NK-92 treated with Interleukin-12 subunit alpha and Interleukin-12 subunit beta, amount 100 ng/mL, for 24 hours (cell line): ENCODE measurements at regions not wholly inside any gene's neighbourhood (a gene's known extent, or its start where the extent isn't known, plus 50 kb on each side); places are given as distances from the start of the nearest gene placed in this dataset.

Experiments used
- DNase-seq: peaks from one replicate; lab custom pipeline; 2025; lab: John Stamatoyannopoulos, UW

- DNase-seq = no peak
Observed at GRCh38 chr15:35771746-35772442, 225.9 kb upstream of the DPH6 start.

- DNase-seq = no peak
Observed at GRCh38 chr15:35774653-35775052, 228.7 kb upstream of the DPH6 start.

DNA sequence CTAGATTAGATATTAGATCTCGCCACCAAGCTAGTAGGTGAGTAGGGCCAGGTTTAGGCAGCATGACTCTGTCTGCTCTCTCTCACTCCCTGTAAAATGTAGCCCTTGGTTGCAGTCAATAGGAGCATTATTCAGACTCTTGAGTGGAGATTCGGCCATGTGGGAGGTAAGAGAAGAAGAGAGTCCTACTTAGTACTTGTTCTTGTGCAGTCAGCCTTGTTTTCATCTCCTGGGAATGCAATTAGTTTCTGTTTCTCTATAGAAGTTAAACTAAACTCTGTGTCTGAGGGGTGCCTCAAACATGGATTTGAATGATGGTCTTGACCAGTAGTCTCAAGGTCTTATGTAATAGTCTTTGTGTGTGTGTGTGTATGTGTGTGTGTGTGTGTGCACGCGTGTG, 229.5 kb upstream of the DPH6 start:
- DNase-seq = no peak

DNA sequence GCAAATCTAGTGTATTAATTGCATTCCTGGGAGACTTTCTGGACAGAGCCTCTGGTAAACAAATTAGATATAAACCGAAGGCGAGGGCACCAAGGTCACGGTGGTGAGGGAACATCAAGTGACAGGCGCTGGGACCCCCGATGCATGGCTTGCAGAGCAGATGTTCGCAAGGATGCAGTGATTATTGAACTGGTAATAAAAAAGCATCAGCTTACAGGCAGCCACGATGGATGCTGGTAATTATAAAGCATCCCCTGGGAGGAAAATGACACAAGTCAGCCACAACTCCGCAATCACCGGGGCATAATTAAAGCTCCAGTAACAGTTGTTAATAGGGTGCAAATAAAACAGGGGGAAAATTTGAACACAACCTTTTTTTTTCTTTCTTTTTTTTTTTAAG, 231.1 kb upstream of the DPH6 start:
- no peak for DNase-seq

DNA sequence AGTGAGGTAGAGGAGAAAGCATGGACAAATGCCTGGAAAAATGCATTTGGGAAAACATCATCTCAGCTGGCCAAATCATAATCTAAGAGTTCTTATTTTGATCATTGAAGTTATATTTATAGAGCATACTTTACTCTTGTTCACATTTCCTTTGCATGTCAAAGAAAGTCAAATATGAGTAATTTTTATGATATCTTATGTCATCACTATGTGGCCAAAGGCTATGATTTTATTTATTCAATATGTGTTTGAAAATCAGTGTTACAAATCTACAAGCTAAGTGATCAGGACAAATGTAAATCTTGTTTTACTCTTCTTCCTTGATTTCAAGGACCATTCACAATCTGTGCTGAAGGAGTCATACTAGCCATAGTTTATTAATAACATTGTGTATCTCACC, 237.2 kb upstream of the DPH6 start:
- DNase-seq = no peak

- no peak for DNase-seq
Observed at GRCh38 chr15:35784745-35785144, 238.8 kb upstream of the DPH6 start.

GRCh38 chr15:35810007-35810406, 264.0 kb upstream of the DPH6 start:
- DNase-seq = no peak

DNA sequence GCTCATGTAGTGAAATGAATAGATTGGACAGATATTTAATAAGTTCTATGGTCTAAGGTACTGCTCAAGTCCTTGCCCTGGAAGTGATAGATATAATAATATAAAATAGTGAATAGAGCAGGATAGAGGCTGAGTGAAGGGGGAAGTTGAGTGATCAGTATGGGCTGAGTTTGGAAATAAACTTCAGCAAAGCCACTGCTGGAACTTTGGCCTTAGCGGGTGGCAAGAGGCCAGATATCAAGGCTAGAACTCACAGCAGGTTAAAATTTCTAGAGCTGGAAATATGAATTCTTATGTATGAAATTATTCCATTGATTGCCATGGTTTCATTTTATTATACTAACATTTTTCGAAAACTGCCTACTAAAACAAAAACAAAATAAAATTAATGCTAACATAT, 267.6 kb upstream of the DPH6 start:
- no peak for DNase-seq

GRCh38 chr15:35818846-35819245, 272.9 kb upstream of the DPH6 start:
- no peak for DNase-seq

GRCh38 chr15:35822153-35822552, 276.2 kb upstream of the DPH6 start:
- DNase-seq = no peak

DNA sequence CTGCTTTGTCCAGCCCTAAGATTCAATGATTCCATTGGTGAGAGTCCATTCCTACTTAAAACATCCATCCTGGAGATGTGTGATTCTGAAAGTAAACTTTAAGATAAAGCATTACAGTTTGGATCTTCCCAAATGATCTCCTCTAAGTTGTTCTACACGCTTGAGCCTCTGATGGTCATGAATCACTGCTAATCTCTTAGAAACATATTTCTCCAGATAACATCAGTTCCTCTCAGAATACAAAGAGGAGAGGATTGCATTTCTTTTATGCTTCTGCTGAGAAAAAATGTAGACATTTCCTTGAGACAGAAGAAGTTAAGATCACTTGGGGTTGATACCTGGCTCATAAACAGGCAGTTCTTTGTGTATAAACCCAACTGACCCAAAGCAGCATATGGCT, 281.2 kb upstream of the DPH6 start:
- DNase-seq = no peak

- DNase-seq = no peak
Observed at GRCh38 chr15:35827911-35828310, 281.9 kb upstream of the DPH6 start.

DNA sequence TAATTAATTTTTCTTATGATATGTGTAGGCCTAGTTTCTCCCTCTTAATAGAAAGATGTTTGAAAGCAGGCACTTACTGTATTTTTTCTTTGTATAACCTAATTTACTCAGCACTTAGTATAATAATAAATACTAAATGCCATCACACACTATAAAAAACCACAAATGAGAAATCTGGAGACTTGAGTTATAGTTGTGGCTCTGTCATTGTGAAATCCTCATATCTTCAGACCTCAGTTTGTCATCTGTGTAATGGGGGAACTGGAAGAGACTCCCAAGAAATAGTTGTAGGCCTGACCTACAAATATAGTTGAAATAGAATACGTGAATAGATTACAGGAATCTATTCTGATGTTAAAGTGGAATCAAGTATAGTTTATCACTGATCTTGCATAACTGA, 287.6 kb upstream of the DPH6 start:
- DNase-seq = no peak

- no peak for DNase-seq
Observed at GRCh38 chr15:35834216-35834830, 288.4 kb upstream of the DPH6 start.

GRCh38 chr15:35834866-35835265, 288.9 kb upstream of the DPH6 start:
- DNase-seq = no peak

DNA sequence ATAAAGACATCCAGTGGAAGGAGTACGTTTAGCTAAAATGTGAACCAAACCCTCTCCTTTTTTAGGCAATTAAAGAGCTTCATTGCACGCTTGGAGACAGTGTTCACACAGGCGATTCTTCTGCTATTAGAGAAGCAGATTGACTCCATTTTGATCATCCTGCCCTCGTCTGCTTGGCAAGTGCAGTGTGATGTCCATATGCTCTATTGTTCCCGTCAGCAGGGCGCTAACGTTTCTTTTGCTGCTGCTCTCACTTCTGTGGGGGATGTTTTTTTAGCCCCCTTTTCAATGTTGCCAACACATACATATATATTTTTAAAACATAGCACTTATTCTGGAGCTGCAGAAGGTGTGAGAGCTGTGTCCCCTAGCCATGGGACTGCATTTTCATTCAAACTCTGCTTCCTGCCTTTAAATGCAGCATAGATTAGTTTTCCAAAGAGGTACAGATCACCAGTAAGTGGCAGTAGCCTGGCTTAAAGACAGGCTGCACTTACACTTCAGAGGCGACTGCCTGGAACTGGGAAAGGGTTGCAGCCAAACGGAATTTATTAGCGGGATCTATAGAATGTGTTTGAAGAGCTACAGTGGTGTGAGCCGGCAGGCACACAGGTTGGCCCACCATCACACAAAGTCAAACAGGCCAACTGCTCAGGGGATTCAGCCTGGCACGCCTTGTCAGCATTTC, 292.6 kb upstream of the DPH6 start:
- DNase-seq = no peak

GRCh38 chr15:35842631-35843030, 296.7 kb upstream of the DPH6 start:
- no peak for DNase-seq

DNA sequence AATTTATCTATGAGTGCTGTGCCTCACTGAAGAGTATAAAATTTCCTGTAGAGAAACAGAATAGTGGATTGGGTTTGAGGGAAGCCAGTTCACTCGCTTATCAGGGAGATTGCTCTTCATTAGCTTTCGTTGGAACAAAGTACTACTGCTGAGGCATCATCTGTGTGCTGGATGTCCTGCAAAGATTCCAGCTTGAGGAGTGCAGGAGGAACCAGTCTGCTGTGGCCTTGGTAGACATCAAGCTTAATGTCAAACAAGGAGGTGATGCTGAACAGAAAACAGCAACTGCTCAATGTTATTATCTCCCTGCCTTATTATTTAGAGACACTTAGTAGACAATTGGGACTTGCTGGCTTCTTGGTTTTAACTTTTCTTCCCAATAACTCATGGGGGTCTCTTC, 297.5 kb upstream of the DPH6 start:
- no peak for DNase-seq

DNA sequence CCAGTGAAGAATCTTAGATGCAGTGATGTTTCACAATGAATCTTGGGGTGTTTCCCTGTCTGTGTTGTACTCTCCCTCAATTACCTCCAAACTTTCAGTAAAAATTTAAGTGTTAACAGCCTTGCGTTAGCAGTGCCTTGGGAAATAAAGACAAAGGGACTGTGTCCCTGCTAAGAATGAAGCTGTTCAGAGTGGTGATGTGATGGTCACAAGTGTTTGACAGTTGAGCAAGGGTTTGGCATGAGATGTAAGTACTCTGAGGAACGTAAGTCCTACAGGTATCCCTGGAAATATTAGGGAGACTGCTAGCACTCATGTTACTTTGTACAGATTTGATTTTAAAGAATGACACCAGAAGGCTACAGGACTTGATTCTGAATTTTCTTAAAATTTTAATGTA, 304.3 kb upstream of the DPH6 start:
- no peak for DNase-seq

GRCh38 chr15:35851491-35851890, 305.5 kb upstream of the DPH6 start:
- DNase-seq = no peak

DNA sequence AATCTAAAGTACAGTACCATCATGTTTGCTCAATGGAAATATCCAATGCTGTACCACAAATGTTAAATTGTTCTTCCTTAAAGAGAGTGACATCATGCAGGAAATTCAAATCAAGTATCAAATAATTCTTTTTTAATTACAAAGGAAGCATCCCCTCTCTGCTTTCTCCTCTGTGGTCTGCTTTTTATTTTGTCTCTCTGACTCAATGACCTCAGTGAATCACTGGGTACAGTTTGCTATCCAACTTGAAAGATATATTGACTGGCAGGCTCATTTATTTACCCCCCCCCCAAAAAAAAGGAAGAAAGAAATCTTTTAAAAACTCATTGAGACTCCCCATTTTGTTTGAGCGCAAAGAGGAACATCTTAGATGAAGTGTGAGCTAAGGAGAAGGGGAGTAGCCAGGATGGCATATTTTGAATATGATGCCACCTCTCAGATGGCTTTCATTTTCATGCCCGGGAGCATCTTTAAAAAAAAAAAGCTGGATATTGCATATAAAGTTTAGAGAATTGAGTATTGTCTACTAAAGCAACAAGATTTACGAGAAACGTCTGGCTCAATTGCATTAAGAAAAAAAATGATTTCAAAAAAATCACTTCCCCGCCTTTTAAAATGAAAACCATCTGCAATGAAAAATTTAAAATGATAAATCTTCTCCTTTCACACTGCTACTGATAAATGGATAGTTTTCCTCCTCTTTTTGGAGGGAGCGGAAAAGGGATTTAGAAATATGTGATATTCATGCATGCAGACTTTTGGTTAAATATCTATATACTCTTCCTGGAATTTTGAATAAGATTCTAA, 307.1 kb upstream of the DPH6 start:
- DNase-seq = no peak

GRCh38 chr15:35854316-35854715, 308.4 kb upstream of the DPH6 start:
- DNase-seq = no peak
